Osteoblast (primary cell): ENCODE measurements at regions not wholly inside any gene's neighbourhood (a gene's known extent, or its start where the extent isn't known, plus 50 kb on each side); places are given as distances from the start of the nearest gene placed in this dataset.

Source experiments
- DNase-seq: peaks from one replicate; pipeline ENCODE4 v3.0.0; 2011; ENCODE audit warnings: low spot score, mixed read lengths; ENCODE audit not compliant: insufficient read length; ENCODE audit errors: missing footprints
- H2AFZ ChIP-seq: 2 replicates; pipeline ENCODE4 v1.6.0; 2011; ENCODE audit warnings: mild to moderate bottlenecking, low read length
- H3K27ac ChIP-seq: 2 replicates; pipeline ENCODE4 v1.5.1; 2011; ENCODE audit warnings: mild to moderate bottlenecking, low read depth, low read length, moderate library complexity
- H3K27me3 ChIP-seq: 2 replicates; pipeline ENCODE4 v1.6.0; 2012; ENCODE audit warnings: mild to moderate bottlenecking, control low read depth, inconsistent platforms, low read length, moderate library complexity; ENCODE audit not compliant: insufficient read depth
- H3K36me3 ChIP-seq: 2 replicates; pipeline ENCODE4 v1.5.1; 2011; ENCODE audit warnings: mild to moderate bottlenecking, low read length, control low read depth, moderate library complexity; ENCODE audit not compliant: insufficient read depth
- H3K4me1 ChIP-seq: 2 replicates; pipeline ENCODE4 v1.5.1; 2011; ENCODE audit warnings: mild to moderate bottlenecking, low read length, control low read depth, moderate library complexity; ENCODE audit not compliant: insufficient read depth
- H3K4me2 ChIP-seq: 2 replicates; pipeline ENCODE4 v1.6.0; 2011; ENCODE audit warnings: mild to moderate bottlenecking, low read length; ENCODE audit not compliant: insufficient read depth
- H3K4me3 ChIP-seq: fragments of 200-600 bp; sonication (generic); 3 replicates; pipeline ENCODE4 v1.5.1; 2012; ENCODE audit warnings: mild to moderate bottlenecking, low read length, inconsistent platforms; ENCODE audit not compliant: insufficient read depth
- H3K79me2 ChIP-seq: 2 replicates; pipeline ENCODE4 v1.6.0; 2012; ENCODE audit warnings: mild to moderate bottlenecking, low read length, control low read depth, inconsistent platforms; ENCODE audit not compliant: insufficient read depth
- H3K9me3 ChIP-seq: 2 replicates; pipeline ENCODE4 v1.5.1; 2011; ENCODE audit warnings: low read depth, low read length, control low read depth
- H4K20me1 ChIP-seq: 2 replicates; pipeline ENCODE4 v1.6.0; 2012; ENCODE audit warnings: mild to moderate bottlenecking, low read length, control low read depth; ENCODE audit not compliant: insufficient read depth
- TF ChIP-seq, protein P1 (sequence below): IDR thresholded peaks from 2 replicates; pipeline ENCODE4 v1.5.1; 2011; ENCODE audit warnings: mild to moderate bottlenecking, low read depth, low read length, moderate library complexity; ENCODE audit errors: extremely low read depth

GRCh38 chr6:103995571-103995970 is 864.1 kb downstream of the HACE1 start:
- TF ChIP-seq, protein P1, sequence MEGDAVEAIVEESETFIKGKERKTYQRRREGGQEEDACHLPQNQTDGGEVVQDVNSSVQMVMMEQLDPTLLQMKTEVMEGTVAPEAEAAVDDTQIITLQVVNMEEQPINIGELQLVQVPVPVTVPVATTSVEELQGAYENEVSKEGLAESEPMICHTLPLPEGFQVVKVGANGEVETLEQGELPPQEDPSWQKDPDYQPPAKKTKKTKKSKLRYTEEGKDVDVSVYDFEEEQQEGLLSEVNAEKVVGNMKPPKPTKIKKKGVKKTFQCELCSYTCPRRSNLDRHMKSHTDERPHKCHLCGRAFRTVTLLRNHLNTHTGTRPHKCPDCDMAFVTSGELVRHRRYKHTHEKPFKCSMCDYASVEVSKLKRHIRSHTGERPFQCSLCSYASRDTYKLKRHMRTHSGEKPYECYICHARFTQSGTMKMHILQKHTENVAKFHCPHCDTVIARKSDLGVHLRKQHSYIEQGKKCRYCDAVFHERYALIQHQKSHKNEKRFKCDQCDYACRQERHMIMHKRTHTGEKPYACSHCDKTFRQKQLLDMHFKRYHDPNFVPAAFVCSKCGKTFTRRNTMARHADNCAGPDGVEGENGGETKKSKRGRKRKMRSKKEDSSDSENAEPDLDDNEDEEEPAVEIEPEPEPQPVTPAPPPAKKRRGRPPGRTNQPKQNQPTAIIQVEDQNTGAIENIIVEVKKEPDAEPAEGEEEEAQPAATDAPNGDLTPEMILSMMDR, result no peak
- no peaks in the 10 kb centered on the region for H3K4me1 ChIP-seq

DNA sequence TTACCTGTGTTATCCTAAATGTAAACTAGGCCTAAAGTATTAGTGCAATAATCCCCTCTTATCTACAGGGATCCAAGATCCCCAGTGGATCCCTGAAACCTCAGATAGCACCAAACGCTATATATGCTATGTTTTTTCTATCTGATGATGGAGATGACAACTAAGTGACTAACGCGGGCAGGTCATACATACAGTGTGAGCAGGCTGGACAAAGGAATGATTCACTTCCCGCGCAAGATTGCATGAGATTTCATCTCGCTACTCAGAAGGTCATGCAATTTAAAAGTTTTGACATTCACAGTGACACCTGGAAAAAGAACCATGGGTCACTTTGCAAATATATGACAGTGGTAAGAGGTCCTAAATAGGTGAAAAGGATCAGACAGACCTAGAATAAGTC is 875.9 kb downstream of the HACE1 start:
- no peak for DNase-seq
- Histone ChIP-seq H2AFZ (no peak overlapping the region), H3K4me2 (no peak overlapping the region), H3K79me2 (no peaks in the 10 kb centered on the region), H4K20me1 (no peaks in the 10 kb centered on the region), H3K4me1 (no peaks in the 10 kb centered on the region), H3K36me3 (no peaks in the 10 kb centered on the region), H3K4me3 (no peak overlapping the region), H3K9me3 (no peaks in the 10 kb centered on the region), H3K27me3 (no peaks in the 10 kb centered on the region), H3K27ac (no peak overlapping the region)
- TF ChIP-seq, protein P1, result no peak

More at GRCh38 chr6:103995571-103995970, 864.1 kb downstream of the HACE1 start:
- H3K79me2 ChIP-seq, result no peaks in the 10 kb centered on the region
- H3K36me3 ChIP-seq, result no peaks in the 10 kb centered on the region
- no peaks in the 10 kb centered on the region for H4K20me1 ChIP-seq
- H3K9me3 ChIP-seq, result no peaks in the 10 kb centered on the region
- no peak for DNase-seq
- no peaks in the 10 kb centered on the region for H3K27me3 ChIP-seq
- no peak overlapping the region for H3K27ac ChIP-seq
- no peak overlapping the region for H2AFZ ChIP-seq
- H3K4me2 ChIP-seq, result no peak overlapping the region
- no peak overlapping the region for H3K4me3 ChIP-seq

GRCh38 chr6:103983011-103983410 is 876.7 kb downstream of the HACE1 start:
- DNase-seq, result no peak
- H3K79me2 ChIP-seq, result no peaks in the 10 kb centered on the region
- no peaks in the 10 kb centered on the region for H4K20me1 ChIP-seq
- no peaks in the 10 kb centered on the region for H3K4me1 ChIP-seq
- no peak overlapping the region for H3K4me3 ChIP-seq
- H3K4me2 ChIP-seq, result no peak overlapping the region
- H3K27me3 ChIP-seq, result no peaks in the 10 kb centered on the region
- H3K9me3 ChIP-seq, result no peaks in the 10 kb centered on the region
- no peak overlapping the region for H2AFZ ChIP-seq
- TF ChIP-seq, protein P1, result no peak
- H3K27ac ChIP-seq, result no peak overlapping the region
- H3K36me3 ChIP-seq, result no peaks in the 10 kb centered on the region

DNA sequence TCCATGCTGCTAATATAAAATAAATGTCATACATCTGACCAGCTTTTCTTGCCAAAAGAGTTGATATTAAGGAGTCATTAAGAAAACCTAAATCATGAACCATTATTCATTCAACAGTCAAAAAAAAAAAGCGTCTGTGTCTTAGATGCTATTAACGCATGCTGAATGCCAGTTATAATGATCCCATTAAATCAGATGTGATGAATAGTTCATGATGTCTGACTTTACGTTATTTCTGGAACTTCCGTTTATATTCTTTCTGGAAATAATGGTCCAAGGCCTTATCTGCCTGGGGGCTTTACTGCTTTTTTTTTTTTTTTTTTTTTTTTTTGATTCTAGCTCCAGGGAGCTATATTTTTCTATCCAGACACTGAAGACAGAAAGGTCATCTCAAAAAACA is 877.1 kb downstream of the HACE1 start:
- Histone ChIP-seq H3K79me2 (no peaks in the 10 kb centered on the region), H3K4me2 (no peak overlapping the region), H3K4me1 (no peaks in the 10 kb centered on the region), H3K9me3 (no peaks in the 10 kb centered on the region), H3K27ac (no peak overlapping the region), H3K4me3 (no peak overlapping the region), H3K36me3 (no peaks in the 10 kb centered on the region), H4K20me1 (no peaks in the 10 kb centered on the region), H2AFZ (no peak overlapping the region), H3K27me3 (no peaks in the 10 kb centered on the region)
- no peak for DNase-seq
- TF ChIP-seq, protein P1, result no peak
